ENCODE measurements at regions not wholly inside any gene's neighbourhood (a gene's known extent, or its start where the extent isn't known, plus 50 kb on each side); places are given as distances from the start of the nearest gene placed in this dataset.

- H3K9me3 ChIP-seq (ENCODE audit: insufficient read depth, low read length) = no peaks in the 10 kb centered on the region
- no peak for DNase-seq (ENCODE audit: low read depth, low spot score)
- H3K4me1 ChIP-seq (ENCODE audit: insufficient read depth, insufficient read length) = no peaks in the 10 kb centered on the region
- no peaks in the 10 kb centered on the region for H3K27me3 ChIP-seq (ENCODE audit: insufficient read depth, insufficient read length)
- H3K9ac ChIP-seq (ENCODE audit: insufficient read length, low read depth) = no peak overlapping the region
- TF ChIP-seq SUZ12 (IDR thresholded peaks at IDR 0.05; ENCODE audit: extremely low read depth, insufficient read depth, insufficient read length) = no peak
- TF ChIP-seq YY1 (IDR thresholded peaks at IDR 0.05; ENCODE audit: insufficient read depth, insufficient read length) = no peak
- TF ChIP-seq ZNF274 (IDR thresholded peaks at IDR 0.05; ENCODE audit: low read depth, low read length) = no peak
- H3K36me3 ChIP-seq (ENCODE audit: insufficient read depth, insufficient read length, low read length) = no peaks in the 10 kb centered on the region
- H3K4me3 ChIP-seq (ENCODE audit: insufficient read length, low read depth) = no peak overlapping the region
Observed at GRCh38 chr3:519026-519425, 322.5 kb downstream of the CHL1 start.

- H3K9ac ChIP-seq (ENCODE audit: insufficient read length, low read depth) = no peak overlapping the region
- no peak overlapping the region for H3K4me3 ChIP-seq (ENCODE audit: insufficient read length, low read depth)
- H3K27me3 ChIP-seq (ENCODE audit: insufficient read depth, insufficient read length) = no peaks in the 10 kb centered on the region
- no peak for TF ChIP-seq YY1 (IDR thresholded peaks at IDR 0.05; ENCODE audit: insufficient read depth, insufficient read length)
- no peak for TF ChIP-seq ZNF274 (IDR thresholded peaks at IDR 0.05; ENCODE audit: low read depth, low read length)
- TF ChIP-seq SUZ12 (IDR thresholded peaks at IDR 0.05; ENCODE audit: extremely low read depth, insufficient read depth, insufficient read length) = no peak
- no peaks in the 10 kb centered on the region for H3K9me3 ChIP-seq (ENCODE audit: insufficient read depth, low read length)
- H3K36me3 ChIP-seq (ENCODE audit: insufficient read depth, insufficient read length, low read length) = no peaks in the 10 kb centered on the region
- no peaks in the 10 kb centered on the region for H3K4me1 ChIP-seq (ENCODE audit: insufficient read depth, insufficient read length)
- no peak for DNase-seq (ENCODE audit: low read depth, low spot score)
Observed at GRCh38 chr3:522888-523287, 326.3 kb downstream of the CHL1 start.

- no peak overlapping the region for H3K9ac ChIP-seq (ENCODE audit: insufficient read length, low read depth)
- DNase-seq (ENCODE audit: low read depth, low spot score) = no peak
- no peak overlapping the region for H3K4me3 ChIP-seq (ENCODE audit: insufficient read length, low read depth)
- no peaks in the 10 kb centered on the region for H3K36me3 ChIP-seq (ENCODE audit: insufficient read depth, insufficient read length, low read length)
- H3K9me3 ChIP-seq (ENCODE audit: insufficient read depth, low read length) = no peaks in the 10 kb centered on the region
- no peaks in the 10 kb centered on the region for H3K27me3 ChIP-seq (ENCODE audit: insufficient read depth, insufficient read length)
- no peaks in the 10 kb centered on the region for H3K4me1 ChIP-seq (ENCODE audit: insufficient read depth, insufficient read length)
- no peak for TF ChIP-seq YY1 (IDR thresholded peaks at IDR 0.05; ENCODE audit: insufficient read depth, insufficient read length)
Observed at GRCh38 chr3:525415-525814, 328.9 kb downstream of the CHL1 start.

GRCh38 chr3:535566-536416 lies 339.2 kb downstream of the CHL1 start:
- Histone ChIP-seq H3K27me3 (ENCODE audit: insufficient read depth, insufficient read length) (no peaks in the 10 kb centered on the region), H3K4me3 (ENCODE audit: insufficient read length, low read depth) (peak overlapping the region; percentile 49), H3K36me3 (ENCODE audit: insufficient read depth, insufficient read length, low read length) (no peaks in the 10 kb centered on the region), H3K9ac (ENCODE audit: insufficient read length, low read depth) (peak overlapping the region; percentile 57), H3K9me3 (ENCODE audit: insufficient read depth, low read length) (peaks cover 16% of the 10 kb centered on the region), H3K4me1 (ENCODE audit: insufficient read depth, insufficient read length) (no peaks in the 10 kb centered on the region)
- DNase-seq (ENCODE audit: low read depth, low spot score) = peak; percentile 16
- TF ChIP-seq YY1 (IDR thresholded peaks at IDR 0.05; ENCODE audit: insufficient read depth, insufficient read length) = no peak

- Histone ChIP-seq H3K36me3 (ENCODE audit: insufficient read depth, insufficient read length, low read length) (no peaks in the 10 kb centered on the region), H3K9ac (ENCODE audit: insufficient read length, low read depth) (peak overlapping the region; percentile 57), H3K27me3 (ENCODE audit: insufficient read depth, insufficient read length) (no peaks in the 10 kb centered on the region), H3K4me1 (ENCODE audit: insufficient read depth, insufficient read length) (no peaks in the 10 kb centered on the region), H3K4me3 (ENCODE audit: insufficient read length, low read depth) (peak overlapping the region; percentile 49), H3K9me3 (ENCODE audit: insufficient read depth, low read length) (peaks cover 16% of the 10 kb centered on the region)
- TF ChIP-seq YY1 (IDR thresholded peaks at IDR 0.05; ENCODE audit: insufficient read depth, insufficient read length) (no peak), SUZ12 (IDR thresholded peaks at IDR 0.05; ENCODE audit: extremely low read depth, insufficient read depth, insufficient read length) (no peak), ZNF274 (IDR thresholded peaks at IDR 0.05; ENCODE audit: low read depth, low read length) (no peak)
- DNase-seq (ENCODE audit: low read depth, low spot score) = no peak
Observed at GRCh38 chr3:536417-536813, 339.9 kb downstream of the CHL1 start.

- no peak for DNase-seq (ENCODE audit: low read depth, low spot score)
- Histone ChIP-seq H3K4me1 (ENCODE audit: insufficient read depth, insufficient read length) (no peaks in the 10 kb centered on the region), H3K9me3 (ENCODE audit: insufficient read depth, low read length) (no peaks in the 10 kb centered on the region), H3K4me3 (ENCODE audit: insufficient read length, low read depth) (no peak overlapping the region), H3K27me3 (ENCODE audit: insufficient read depth, insufficient read length) (no peaks in the 10 kb centered on the region), H3K9ac (ENCODE audit: insufficient read length, low read depth) (no peak overlapping the region), H3K36me3 (ENCODE audit: insufficient read depth, insufficient read length, low read length) (no peaks in the 10 kb centered on the region)
- no peak for TF ChIP-seq ZNF274 (IDR thresholded peaks at IDR 0.05; ENCODE audit: low read depth, low read length)
- no peak for TF ChIP-seq YY1 (IDR thresholded peaks at IDR 0.05; ENCODE audit: insufficient read depth, insufficient read length)
- TF ChIP-seq SUZ12 (IDR thresholded peaks at IDR 0.05; ENCODE audit: extremely low read depth, insufficient read depth, insufficient read length) = no peak
Observed at GRCh38 chr3:541062-541801, 344.7 kb downstream of the CHL1 start.

GRCh38 chr3:542021-542420 lies 345.5 kb downstream of the CHL1 start:
- no peak for DNase-seq (ENCODE audit: low read depth, low spot score)
- Histone ChIP-seq H3K4me3 (ENCODE audit: insufficient read length, low read depth) (no peak overlapping the region), H3K9ac (ENCODE audit: insufficient read length, low read depth) (no peak overlapping the region), H3K36me3 (ENCODE audit: insufficient read depth, insufficient read length, low read length) (no peaks in the 10 kb centered on the region), H3K27me3 (ENCODE audit: insufficient read depth, insufficient read length) (no peaks in the 10 kb centered on the region), H3K9me3 (ENCODE audit: insufficient read depth, low read length) (no peaks in the 10 kb centered on the region), H3K4me1 (ENCODE audit: insufficient read depth, insufficient read length) (no peaks in the 10 kb centered on the region)
- no peak for TF ChIP-seq SUZ12 (IDR thresholded peaks at IDR 0.05; ENCODE audit: extremely low read depth, insufficient read depth, insufficient read length)
- TF ChIP-seq ZNF274 (IDR thresholded peaks at IDR 0.05; ENCODE audit: low read depth, low read length) = no peak
- no peak for TF ChIP-seq YY1 (IDR thresholded peaks at IDR 0.05; ENCODE audit: insufficient read depth, insufficient read length)

Data from NT2/D1 (cell line).